ENCODE measurements at regions not wholly inside any gene's neighbourhood (a gene's known extent, or its start where the extent isn't known, plus 50 kb on each side); places are given as distances from the start of the nearest gene placed in this dataset.
"Not testable (repeated sequence)": the region's sequence is repeated elsewhere in the genome, so short reads cannot be mapped to it uniquely, and the experiment has no call there.

- H3K4me3 ChIP-seq (ENCODE audit: low read length): no peak overlapping the region
- H3K36me3 ChIP-seq (ENCODE audit: control insufficient read depth, insufficient read depth, low read length): no peaks in the 10 kb centered on the region
- H3K4me1 ChIP-seq (ENCODE audit: control insufficient read depth, insufficient read depth, low read length): no peaks in the 10 kb centered on the region
- no peak overlapping the region for H3K27ac ChIP-seq (ENCODE audit: low read depth, low read length)
- H3K9ac ChIP-seq (ENCODE audit: low read length): no peak overlapping the region
- no peaks in the 10 kb centered on the region for H3K27me3 ChIP-seq (ENCODE audit: control insufficient read depth, insufficient read depth, low read length)
These were observed 575.1 kb upstream of the CDH7 start for GRCh38 chr18:65175681-65176080.

- not testable (repeated sequence) for H3K27me3 ChIP-seq (ENCODE audit: control insufficient read depth, insufficient read depth, low read length); H3K4me1 ChIP-seq (ENCODE audit: control insufficient read depth, insufficient read depth, low read length); H3K4me3 ChIP-seq (ENCODE audit: low read length); H3K27ac ChIP-seq (ENCODE audit: low read depth, low read length); H3K36me3 ChIP-seq (ENCODE audit: control insufficient read depth, insufficient read depth, low read length); H3K9ac ChIP-seq (ENCODE audit: low read length)
These were observed 588.7 kb upstream of the CDH7 start for GRCh38 chr18:65162086-65162485.

DNA sequence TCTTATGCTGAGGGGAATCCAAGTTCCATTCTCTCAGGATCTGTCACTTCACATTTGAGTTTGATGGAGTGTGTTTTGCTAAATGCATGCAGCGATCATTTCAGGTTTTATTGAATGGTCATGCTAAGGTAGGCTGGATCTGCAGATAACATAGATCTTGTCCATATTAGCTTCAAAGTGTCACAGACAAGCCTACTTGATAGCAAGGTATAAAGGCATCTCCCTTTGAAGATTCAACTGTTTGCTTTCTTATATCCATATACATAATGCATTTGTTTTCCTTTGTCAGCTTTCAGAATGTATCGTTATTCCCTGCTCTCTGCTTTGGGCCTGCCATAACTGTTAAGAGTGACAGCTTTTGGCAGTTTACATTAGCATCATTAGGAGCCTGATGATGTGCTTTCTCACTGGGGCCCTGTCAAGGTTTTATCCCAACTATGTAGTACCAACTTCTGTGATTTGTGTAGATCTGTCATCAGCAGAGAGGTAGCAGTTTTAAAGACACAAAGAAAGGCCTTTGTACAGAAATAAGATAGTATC, 604.3 kb upstream of the CDH7 start:
- Histone ChIP-seq H3K4me1 (ENCODE audit: control insufficient read depth, insufficient read depth, low read length) (no peaks in the 10 kb centered on the region), H3K36me3 (ENCODE audit: control insufficient read depth, insufficient read depth, low read length) (no peaks in the 10 kb centered on the region)

DNA sequence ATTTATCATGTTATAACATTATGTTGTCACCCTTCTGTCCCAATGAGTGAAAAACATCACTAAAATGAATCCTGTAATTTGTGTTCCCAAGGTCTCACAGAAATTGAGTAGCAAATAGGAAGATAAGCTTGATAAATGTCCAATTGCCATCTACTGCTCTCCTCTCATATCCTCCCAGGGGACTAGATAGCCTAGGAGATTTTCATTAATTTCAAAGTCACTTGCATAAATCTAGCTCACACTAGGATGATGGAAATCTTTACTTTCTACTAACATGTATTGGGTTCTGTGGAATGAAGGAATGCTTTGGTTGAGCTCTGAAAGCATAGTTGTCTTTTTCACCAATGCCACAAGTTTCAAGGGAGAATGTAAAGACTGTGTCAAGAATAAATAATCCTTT, 605.5 kb upstream of the CDH7 start:
- Histone ChIP-seq H3K36me3 (ENCODE audit: control insufficient read depth, insufficient read depth, low read length) (no peaks in the 10 kb centered on the region), H3K27ac (ENCODE audit: low read depth, low read length) (no peak overlapping the region), H3K9ac (ENCODE audit: low read length) (no peak overlapping the region), H3K27me3 (ENCODE audit: control insufficient read depth, insufficient read depth, low read length) (no peaks in the 10 kb centered on the region), H3K4me1 (ENCODE audit: control insufficient read depth, insufficient read depth, low read length) (no peaks in the 10 kb centered on the region), H3K4me3 (ENCODE audit: low read length) (no peak overlapping the region)

More for the DNA sequence above, 604.3 kb upstream of the CDH7 start:
- Histone ChIP-seq H3K27me3 (ENCODE audit: control insufficient read depth, insufficient read depth, low read length) (no peaks in the 10 kb centered on the region), H3K4me3 (ENCODE audit: low read length) (no peak overlapping the region), H3K27ac (ENCODE audit: low read depth, low read length) (no peak overlapping the region), H3K9ac (ENCODE audit: low read length) (no peak overlapping the region)

GRCh38 chr18:65133610-65134009, 617.2 kb upstream of the CDH7 start:
- H3K9ac ChIP-seq (ENCODE audit: low read length): no peak overlapping the region
- H3K27me3 ChIP-seq (ENCODE audit: control insufficient read depth, insufficient read depth, low read length): no peaks in the 10 kb centered on the region
- H3K4me3 ChIP-seq (ENCODE audit: low read length): no peak overlapping the region
- no peak overlapping the region for H3K27ac ChIP-seq (ENCODE audit: low read depth, low read length)
- no peaks in the 10 kb centered on the region for H3K36me3 ChIP-seq (ENCODE audit: control insufficient read depth, insufficient read depth, low read length)
- H3K4me1 ChIP-seq (ENCODE audit: control insufficient read depth, insufficient read depth, low read length): no peaks in the 10 kb centered on the region

DNA sequence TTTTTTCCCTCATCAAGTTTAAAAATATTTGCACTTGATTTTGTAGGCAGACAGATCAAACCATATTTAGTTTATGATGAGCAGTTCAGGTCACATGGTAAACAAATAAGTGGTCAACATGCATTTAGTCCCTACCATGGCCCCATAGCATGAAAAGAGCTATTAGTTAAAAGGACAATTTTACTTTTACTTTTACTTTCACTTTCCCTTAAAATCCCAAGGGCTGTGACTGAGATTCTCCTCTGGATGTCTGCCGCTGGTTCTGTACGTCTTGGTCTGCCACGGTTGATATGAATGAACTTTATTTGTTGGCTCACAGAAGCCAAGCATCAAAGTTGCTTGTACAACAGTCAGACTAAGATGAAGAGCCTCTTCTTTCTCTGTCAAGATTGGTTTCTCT, 626.2 kb upstream of the CDH7 start:
- Histone ChIP-seq H3K27me3 (ENCODE audit: control insufficient read depth, insufficient read depth, low read length) (no peaks in the 10 kb centered on the region), H3K36me3 (ENCODE audit: control insufficient read depth, insufficient read depth, low read length) (no peaks in the 10 kb centered on the region), H3K27ac (ENCODE audit: low read depth, low read length) (no peak overlapping the region), H3K4me1 (ENCODE audit: control insufficient read depth, insufficient read depth, low read length) (no peaks in the 10 kb centered on the region), H3K4me3 (ENCODE audit: low read length) (peak overlapping the region; percentile 32), H3K9ac (ENCODE audit: low read length) (no peak overlapping the region)

DNA sequence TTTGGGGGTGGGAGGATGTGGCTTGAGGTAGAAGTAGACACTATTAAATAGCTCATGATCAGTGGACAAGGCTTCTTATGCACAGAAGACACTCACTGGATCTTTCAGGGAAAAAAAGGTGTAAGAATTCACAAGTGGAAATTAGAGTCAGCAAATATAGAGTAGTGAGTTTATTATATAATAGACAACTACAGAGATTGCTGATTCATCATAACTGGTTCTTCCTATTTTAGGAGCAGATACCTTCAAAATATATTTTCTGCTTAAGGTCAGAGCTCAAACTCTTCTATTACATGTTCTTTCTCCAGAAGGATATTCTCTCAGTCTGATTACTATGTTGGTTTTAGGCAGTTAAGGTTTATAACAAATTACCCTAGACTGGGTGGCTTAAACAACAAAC, 646.9 kb upstream of the CDH7 start:
- H3K36me3 ChIP-seq (ENCODE audit: control insufficient read depth, insufficient read depth, low read length): no peaks in the 10 kb centered on the region
- H3K27me3 ChIP-seq (ENCODE audit: control insufficient read depth, insufficient read depth, low read length): no peaks in the 10 kb centered on the region

DNA sequence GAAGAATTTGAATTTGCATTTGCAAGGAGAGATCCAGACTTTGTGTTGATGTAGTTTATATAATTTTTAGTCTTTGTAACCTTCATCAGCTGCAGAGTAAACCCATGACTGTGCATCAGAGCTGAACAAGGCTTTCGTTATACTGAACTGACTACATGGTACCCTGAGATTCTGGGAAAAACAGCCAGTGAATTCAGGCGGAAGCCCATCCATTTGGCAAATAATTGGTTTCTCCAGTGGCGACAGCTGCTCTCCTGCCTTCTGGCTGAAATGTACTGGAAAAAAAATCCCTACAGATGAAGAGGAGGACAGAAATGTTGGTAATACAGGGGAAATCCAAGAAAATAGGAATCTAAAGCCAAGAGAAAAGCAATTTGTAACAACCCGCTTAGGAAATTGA, 657.5 kb upstream of the CDH7 start:
- H3K9ac ChIP-seq (ENCODE audit: low read length): no peak overlapping the region
- H3K4me3 ChIP-seq (ENCODE audit: low read length): no peak overlapping the region
- H3K36me3 ChIP-seq (ENCODE audit: control insufficient read depth, insufficient read depth, low read length): no peaks in the 10 kb centered on the region
- no peaks in the 10 kb centered on the region for H3K4me1 ChIP-seq (ENCODE audit: control insufficient read depth, insufficient read depth, low read length)
- H3K27ac ChIP-seq (ENCODE audit: low read depth, low read length): no peak overlapping the region
- no peaks in the 10 kb centered on the region for H3K27me3 ChIP-seq (ENCODE audit: control insufficient read depth, insufficient read depth, low read length)

More for the DNA sequence above, 646.9 kb upstream of the CDH7 start:
- Histone ChIP-seq H3K4me1 (ENCODE audit: control insufficient read depth, insufficient read depth, low read length) (no peaks in the 10 kb centered on the region), H3K4me3 (ENCODE audit: low read length) (no peak overlapping the region), H3K27ac (ENCODE audit: low read depth, low read length) (no peak overlapping the region), H3K9ac (ENCODE audit: low read length) (no peak overlapping the region)

DNA sequence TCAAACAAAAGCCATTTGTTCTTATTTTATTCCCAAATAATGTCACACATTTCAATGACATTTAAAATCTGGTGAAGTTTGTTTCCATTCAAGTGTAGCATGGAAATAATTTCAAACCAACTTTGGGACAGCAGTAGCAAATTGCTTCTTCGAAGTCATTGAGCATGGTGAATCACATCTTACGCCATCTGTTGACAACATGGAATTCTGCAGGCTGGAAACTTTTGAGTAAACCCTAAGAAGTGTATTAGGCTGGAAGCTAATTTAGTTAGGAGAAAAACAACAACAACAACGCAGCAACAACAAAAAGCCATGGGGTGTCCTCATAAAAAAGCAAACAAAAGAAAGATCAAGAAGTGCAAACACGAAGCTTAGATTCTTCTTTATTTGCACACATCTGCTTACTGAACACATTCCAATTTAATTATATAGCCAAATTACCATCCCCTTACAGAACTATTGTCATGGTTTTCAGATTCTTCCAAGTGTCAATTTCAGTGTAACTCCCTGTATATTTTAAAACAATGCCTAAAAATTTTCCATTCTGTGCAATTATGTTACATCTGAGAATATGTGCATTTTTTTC, 659.0 kb upstream of the CDH7 start:
- no peaks in the 10 kb centered on the region for H3K4me1 ChIP-seq (ENCODE audit: control insufficient read depth, insufficient read depth, low read length)
- no peak overlapping the region for H3K9ac ChIP-seq (ENCODE audit: low read length)
- no peaks in the 10 kb centered on the region for H3K27me3 ChIP-seq (ENCODE audit: control insufficient read depth, insufficient read depth, low read length)
- H3K27ac ChIP-seq (ENCODE audit: low read depth, low read length): no peak overlapping the region
- no peak overlapping the region for H3K4me3 ChIP-seq (ENCODE audit: low read length)
- no peaks in the 10 kb centered on the region for H3K36me3 ChIP-seq (ENCODE audit: control insufficient read depth, insufficient read depth, low read length)

GRCh38 chr18:65082907-65083306, 667.9 kb upstream of the CDH7 start:
- H3K27me3 ChIP-seq (ENCODE audit: control insufficient read depth, insufficient read depth, low read length): no peaks in the 10 kb centered on the region
- no peaks in the 10 kb centered on the region for H3K4me1 ChIP-seq (ENCODE audit: control insufficient read depth, insufficient read depth, low read length)
- no peak overlapping the region for H3K4me3 ChIP-seq (ENCODE audit: low read length)
- no peaks in the 10 kb centered on the region for H3K36me3 ChIP-seq (ENCODE audit: control insufficient read depth, insufficient read depth, low read length)
- no peak overlapping the region for H3K27ac ChIP-seq (ENCODE audit: low read depth, low read length)
- H3K9ac ChIP-seq (ENCODE audit: low read length): no peak overlapping the region

DNA sequence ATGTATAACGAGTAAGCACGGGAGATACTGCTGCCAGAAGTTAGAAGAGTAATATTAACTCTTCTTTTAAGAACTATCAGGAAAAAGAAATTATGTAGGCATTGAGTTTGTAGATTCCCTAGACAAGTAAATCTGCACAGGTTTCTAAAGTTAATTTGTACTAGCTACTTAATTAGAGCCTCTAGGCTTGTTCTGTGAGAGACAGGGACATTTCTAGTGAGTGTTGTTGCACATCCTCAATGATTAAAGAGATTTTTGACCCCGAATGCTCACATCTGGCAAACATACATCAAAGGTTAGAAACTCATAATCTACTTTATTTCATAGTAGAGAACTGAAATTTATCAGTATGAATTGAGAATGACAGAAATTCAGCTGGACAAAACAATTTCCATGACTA, 669.0 kb upstream of the CDH7 start:
- Histone ChIP-seq H3K9ac (ENCODE audit: low read length) (no peak overlapping the region), H3K4me3 (ENCODE audit: low read length) (no peak overlapping the region), H3K4me1 (ENCODE audit: control insufficient read depth, insufficient read depth, low read length) (no peaks in the 10 kb centered on the region), H3K36me3 (ENCODE audit: control insufficient read depth, insufficient read depth, low read length) (no peaks in the 10 kb centered on the region), H3K27ac (ENCODE audit: low read depth, low read length) (no peak overlapping the region), H3K27me3 (ENCODE audit: control insufficient read depth, insufficient read depth, low read length) (no peaks in the 10 kb centered on the region)

DNA sequence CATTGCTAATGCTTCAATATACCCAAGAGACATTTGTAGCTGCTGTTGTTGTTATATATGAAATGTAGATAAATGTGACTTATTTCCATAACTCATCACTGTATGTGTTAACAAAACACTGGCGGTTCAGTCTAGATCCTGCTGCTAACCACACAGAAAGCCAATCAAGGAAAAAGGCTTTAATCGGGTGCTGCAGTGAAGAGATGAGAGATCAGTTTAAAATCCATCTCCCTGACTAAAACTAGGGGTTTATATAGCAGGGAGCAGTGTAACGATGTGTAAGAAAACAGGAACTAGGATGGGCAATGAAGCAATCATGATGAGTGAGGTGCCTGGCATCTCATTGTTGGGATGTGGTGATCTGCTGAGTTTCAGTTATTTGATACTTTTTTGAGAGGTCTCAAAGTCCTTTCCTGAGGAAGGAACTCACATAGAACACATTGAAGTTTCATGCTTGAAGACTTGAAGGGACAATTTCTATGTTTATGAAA, 677.7 kb upstream of the CDH7 start:
- Histone ChIP-seq H3K27me3 (ENCODE audit: control insufficient read depth, insufficient read depth, low read length) (no peaks in the 10 kb centered on the region), H3K4me3 (ENCODE audit: low read length) (no peak overlapping the region), H3K27ac (ENCODE audit: low read depth, low read length) (no peak overlapping the region), H3K36me3 (ENCODE audit: control insufficient read depth, insufficient read depth, low read length) (no peaks in the 10 kb centered on the region), H3K9ac (ENCODE audit: low read length) (no peak overlapping the region), H3K4me1 (ENCODE audit: control insufficient read depth, insufficient read depth, low read length) (no peaks in the 10 kb centered on the region)

GRCh38 chr18:65057439-65058083, 693.3 kb upstream of the CDH7 start:
- Histone ChIP-seq H3K4me1 (ENCODE audit: control insufficient read depth, insufficient read depth, low read length) (no peaks in the 10 kb centered on the region), H3K9ac (ENCODE audit: low read length) (no peak overlapping the region), H3K27ac (ENCODE audit: low read depth, low read length) (no peak overlapping the region), H3K4me3 (ENCODE audit: low read length) (no peak overlapping the region), H3K27me3 (ENCODE audit: control insufficient read depth, insufficient read depth, low read length) (no peaks in the 10 kb centered on the region), H3K36me3 (ENCODE audit: control insufficient read depth, insufficient read depth, low read length) (no peaks in the 10 kb centered on the region)
